Breast epithelium (tissue), 3 donors: ENCODE measurements at regions not wholly inside any gene's neighbourhood (a gene's known extent, or its start where the extent isn't known, plus 50 kb on each side); places are given as distances from the start of the nearest gene placed in this dataset.

Source experiments
- CTCF ChIP-seq, 3 donors: fragments of 450-650 bp; IDR thresholded peaks; one replicate each; pipeline ENCODE4 v1.5.1; 2016 to 2017; ENCODE audit warnings: antibody characterized with exemption in 3 of 3, mild to moderate bottlenecking in 3 of 3, moderate library complexity in 3 of 3
- POLR2A ChIP-seq: fragments of 450-650 bp; IDR thresholded peaks from one replicate; pipeline ENCODE4 v1.6.1; 2016; ENCODE audit warnings: antibody characterized with exemption, mild to moderate bottlenecking, moderate library complexity
- POLR2AphosphoS5 ChIP-seq, 3 donors: sonication (generic); formaldehyde crosslinking; IDR thresholded peaks; one replicate each; pipeline ENCODE4 v1.6.1; 2017; ENCODE audit warnings: antibody characterized with exemption in 3 of 3

GRCh38 chr11:69220561-69221051 is 64.9 kb downstream of the SMIM38 start:
- TF ChIP-seq CTCF (IDR thresholded peaks at IDR 0.05), result no peak
- no peak for TF ChIP-seq POLR2A
- TF ChIP-seq POLR2AphosphoS5 (IDR thresholded peaks at IDR 0.05), result no peak
